ENCODE measurements at regions not wholly inside any gene's neighbourhood (a gene's known extent, or its start where the extent isn't known, plus 50 kb on each side); places are given as distances from the start of the nearest gene placed in this dataset.

DNA sequence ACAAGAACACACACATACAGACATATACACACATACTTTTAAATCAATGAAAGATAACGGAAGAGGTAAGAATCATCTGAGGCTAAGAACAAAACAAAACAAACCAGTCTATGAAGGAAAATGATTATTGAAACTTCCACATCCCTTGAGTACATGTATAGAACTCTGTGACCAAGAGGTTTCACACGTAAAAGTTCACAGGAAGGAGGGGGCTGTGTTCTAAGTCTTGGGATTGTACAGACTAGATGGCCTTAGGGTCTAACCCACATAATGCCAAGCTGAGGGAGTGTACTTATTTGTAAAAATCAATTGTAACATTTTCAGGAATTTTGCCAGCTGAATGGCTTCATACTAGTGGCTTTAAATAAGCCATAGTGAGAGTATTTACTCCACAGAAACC lies 144.4 kb upstream of the IFNE start:
- TF ChIP-seq POLR2A (IDR thresholded peaks at IDR 0.05; ENCODE audit: low read depth, low read length) (no peak), POLR2AphosphoS5 (IDR thresholded peaks at IDR 0.05; ENCODE audit: low read depth, low read length) (no peak), TAF1 (IDR thresholded peaks at IDR 0.05; ENCODE audit: low read depth, low read length) (no peak)

Data from GM12891 (cell line).